PFSK-1 (cell line): ENCODE measurements at regions not wholly inside any gene's neighbourhood (a gene's known extent, or its start where the extent isn't known, plus 50 kb on each side); places are given as distances from the start of the nearest gene placed in this dataset.

Experiments used
- FOXP2 ChIP-seq: optimal IDR thresholded peaks from 2 replicates; pipeline ENCODE3; 2011; ENCODE audit warnings: borderline replicate concordance, control low read depth, inconsistent platforms; ENCODE audit not compliant: insufficient read depth; ENCODE audit errors: extremely low read length, extremely low read depth
- POLR2AphosphoS5 ChIP-seq: IDR thresholded peaks from 2 replicates; pipeline ENCODE4 v1.6.1; 2012; ENCODE audit warnings: low read depth, mild to moderate bottlenecking, control low read depth, low read length, moderate library complexity
- SIN3A ChIP-seq: IDR thresholded peaks from 2 replicates; pipeline ENCODE4 v1.6.1; 2012; ENCODE audit warnings: mild to moderate bottlenecking, low read length, moderate library complexity, borderline replicate concordance; ENCODE audit not compliant: insufficient read depth
- TAF1 ChIP-seq: IDR thresholded peaks from 2 replicates; pipeline ENCODE4 v1.6.1; 2012; ENCODE audit warnings: low read length, control low read depth, borderline replicate concordance; ENCODE audit not compliant: insufficient read depth
- TF ChIP-seq, protein P1 (sequence below), 2 experiments: IDR thresholded peaks; 2 replicates each; pipeline versions ENCODE4 v1.6.1 to v1.8.0; 2011 to 2012; ENCODE audit warnings: low read depth in 2 of 2, low read length in 2 of 2, control low read depth in 1 of 2, inconsistent platforms in 1 of 2, mild to moderate bottlenecking in 1 of 2, moderate library complexity in 1 of 2; ENCODE audit not compliant: insufficient read depth in 1 of 2

DNA sequence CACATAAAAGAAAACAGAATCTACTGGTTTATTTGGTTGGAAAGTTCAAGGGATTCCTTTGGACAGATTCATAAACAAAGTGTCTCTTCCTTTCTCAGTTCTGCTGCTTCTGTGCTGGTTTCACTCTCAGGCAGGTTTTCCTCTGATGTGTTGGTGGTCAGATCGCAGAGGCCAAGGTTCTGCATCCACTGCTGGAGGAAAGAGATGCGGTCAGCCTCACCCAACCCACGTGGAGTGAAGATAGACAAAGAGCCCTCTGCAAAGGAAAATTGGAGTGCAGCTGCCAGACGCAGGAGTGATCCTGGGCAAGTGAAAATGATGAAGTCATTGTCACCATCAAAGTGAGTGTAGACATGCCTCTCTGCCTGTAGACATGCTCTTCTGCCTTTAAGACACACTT, 352.0 kb downstream of the TSHZ3 start:
- no peak for TF ChIP-seq POLR2AphosphoS5
- TF ChIP-seq, protein P1, sequence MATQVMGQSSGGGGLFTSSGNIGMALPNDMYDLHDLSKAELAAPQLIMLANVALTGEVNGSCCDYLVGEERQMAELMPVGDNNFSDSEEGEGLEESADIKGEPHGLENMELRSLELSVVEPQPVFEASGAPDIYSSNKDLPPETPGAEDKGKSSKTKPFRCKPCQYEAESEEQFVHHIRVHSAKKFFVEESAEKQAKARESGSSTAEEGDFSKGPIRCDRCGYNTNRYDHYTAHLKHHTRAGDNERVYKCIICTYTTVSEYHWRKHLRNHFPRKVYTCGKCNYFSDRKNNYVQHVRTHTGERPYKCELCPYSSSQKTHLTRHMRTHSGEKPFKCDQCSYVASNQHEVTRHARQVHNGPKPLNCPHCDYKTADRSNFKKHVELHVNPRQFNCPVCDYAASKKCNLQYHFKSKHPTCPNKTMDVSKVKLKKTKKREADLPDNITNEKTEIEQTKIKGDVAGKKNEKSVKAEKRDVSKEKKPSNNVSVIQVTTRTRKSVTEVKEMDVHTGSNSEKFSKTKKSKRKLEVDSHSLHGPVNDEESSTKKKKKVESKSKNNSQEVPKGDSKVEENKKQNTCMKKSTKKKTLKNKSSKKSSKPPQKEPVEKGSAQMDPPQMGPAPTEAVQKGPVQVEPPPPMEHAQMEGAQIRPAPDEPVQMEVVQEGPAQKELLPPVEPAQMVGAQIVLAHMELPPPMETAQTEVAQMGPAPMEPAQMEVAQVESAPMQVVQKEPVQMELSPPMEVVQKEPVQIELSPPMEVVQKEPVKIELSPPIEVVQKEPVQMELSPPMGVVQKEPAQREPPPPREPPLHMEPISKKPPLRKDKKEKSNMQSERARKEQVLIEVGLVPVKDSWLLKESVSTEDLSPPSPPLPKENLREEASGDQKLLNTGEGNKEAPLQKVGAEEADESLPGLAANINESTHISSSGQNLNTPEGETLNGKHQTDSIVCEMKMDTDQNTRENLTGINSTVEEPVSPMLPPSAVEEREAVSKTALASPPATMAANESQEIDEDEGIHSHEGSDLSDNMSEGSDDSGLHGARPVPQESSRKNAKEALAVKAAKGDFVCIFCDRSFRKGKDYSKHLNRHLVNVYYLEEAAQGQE (IDR thresholded peaks at IDR 0.05; ENCODE audit: insufficient read depth in 1 of 2, low read depth in 2 of 2, low read length in 2 of 2): no peak
- no peak for TF ChIP-seq TAF1
- no peak for TF ChIP-seq SIN3A
- no peak for TF ChIP-seq FOXP2
